BLaER1 treated with 17β-estradiol and CSF1 and Interleukin-3, amounts not matched to agents 10 nM and 100 nM (cell line): ENCODE measurements at regions not wholly inside any gene's neighbourhood (a gene's known extent, or its start where the extent isn't known, plus 50 kb on each side); places are given as distances from the start of the nearest gene placed in this dataset.

Source experiments
- H3K27ac ChIP-seq, 11 experiments: shearing (Covaris generic); formaldehyde crosslinking; 2 replicates each; pipeline ENCODE4 v1.8.1; 2022
- H3K27me3 ChIP-seq, 11 experiments: shearing (Covaris generic); formaldehyde crosslinking; 2 replicates each; pipeline ENCODE4 v1.8.1; 2022
- H3K36me3 ChIP-seq, 11 experiments: shearing (Covaris generic); formaldehyde crosslinking; 2 replicates each; pipeline ENCODE4 v1.8.1; 2022
- H3K4me1 ChIP-seq, 10 experiments: shearing (Covaris generic); formaldehyde crosslinking; 2 replicates each; pipeline ENCODE4 v1.8.1; 2022
- H3K4me2 ChIP-seq, 11 experiments: shearing (Covaris generic); formaldehyde crosslinking; 2 replicates each; pipeline ENCODE4 v1.8.1; 2022
- H3K4me3 ChIP-seq, 10 experiments: shearing (Covaris generic); formaldehyde crosslinking; 2 replicates each; pipeline ENCODE4 v1.8.1; 2022
- H3K9ac ChIP-seq, 11 experiments: shearing (Covaris generic); formaldehyde crosslinking; 2 replicates each; pipeline ENCODE4 v1.8.1; 2022
- H3K9me3 ChIP-seq, 11 experiments: shearing (Covaris generic); formaldehyde crosslinking; replicated peaks in 1 of 11; 2 replicates each; pipeline ENCODE4 v1.8.1; 2022
- H4K20me1 ChIP-seq, 11 experiments: shearing (Covaris generic); formaldehyde crosslinking; 2 replicates each; pipeline ENCODE4 v1.8.1; 2022
- Cebpa-rat ChIP-seq, 11 experiments: shearing (Covaris generic); IDR thresholded peaks; 2 replicates each; pipeline ENCODE4 v1.8.1; 2022

DNA sequence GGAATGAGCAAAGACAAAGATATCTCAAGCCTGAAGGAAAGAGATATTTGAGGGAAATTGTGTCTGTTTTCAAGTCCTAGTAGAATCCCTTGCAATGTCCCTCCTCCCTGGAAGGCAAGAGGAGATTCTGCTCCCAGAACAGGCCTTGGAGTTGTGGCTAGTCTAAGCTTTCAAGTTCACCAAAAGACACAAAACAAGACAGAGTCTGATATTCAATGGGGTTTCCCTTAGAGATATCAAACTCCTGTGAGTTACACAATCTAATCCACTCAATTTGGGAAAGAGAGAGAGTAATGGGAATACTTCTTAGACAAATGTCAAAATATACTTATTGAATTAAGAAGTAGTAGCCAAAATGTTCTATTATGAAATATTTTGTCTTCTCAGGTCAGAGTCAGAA is 162.8 kb upstream of the ADAMTS5 start:
- no peaks in the 10 kb centered on the region for H3K36me3 ChIP-seq
- H3K4me2 ChIP-seq: no peak overlapping the region
- no peaks in the 10 kb centered on the region for H3K9me3 ChIP-seq
- no peaks in the 10 kb centered on the region for H3K27me3 ChIP-seq
- no peak overlapping the region for H3K9ac ChIP-seq
- H3K27ac ChIP-seq: no peak overlapping the region
- H4K20me1 ChIP-seq: no peaks in the 10 kb centered on the region
- no peak for TF ChIP-seq Cebpa-rat (IDR thresholded peaks at IDR 0.05)
- no peaks in the 10 kb centered on the region for H3K4me1 ChIP-seq
- no peak overlapping the region for H3K4me3 ChIP-seq

DNA sequence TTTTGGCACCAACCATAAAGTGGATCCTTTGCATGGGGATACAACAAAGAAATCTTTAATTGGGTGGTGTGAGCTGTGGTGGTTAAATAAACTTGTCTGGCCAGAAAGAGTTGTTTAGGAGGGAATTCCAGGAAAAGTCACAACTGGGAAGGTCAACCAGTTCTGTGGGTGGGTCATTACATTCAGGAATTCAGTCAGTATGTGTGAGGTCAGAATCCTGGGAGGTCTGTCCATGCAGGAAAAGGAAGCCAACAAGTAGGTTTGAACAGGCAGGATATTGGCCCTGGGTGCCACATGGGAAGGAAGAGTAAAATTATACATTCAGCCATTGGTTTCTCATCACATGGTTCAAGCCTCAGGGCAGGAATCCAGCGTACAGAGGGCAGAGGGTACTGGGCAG is 162.3 kb upstream of the ADAMTS5 start:
- Histone ChIP-seq H3K4me3 (no peak overlapping the region), H3K4me2 (no peak overlapping the region), H3K27me3 (no peaks in the 10 kb centered on the region), H3K27ac (no peak overlapping the region), H3K9ac (no peak overlapping the region), H3K4me1 (no peaks in the 10 kb centered on the region), H3K9me3 (no peaks in the 10 kb centered on the region; a peak in 1 of 22 replicates), H4K20me1 (no peaks in the 10 kb centered on the region), H3K36me3 (no peaks in the 10 kb centered on the region)
- TF ChIP-seq Cebpa-rat (IDR thresholded peaks at IDR 0.05): no peak

DNA sequence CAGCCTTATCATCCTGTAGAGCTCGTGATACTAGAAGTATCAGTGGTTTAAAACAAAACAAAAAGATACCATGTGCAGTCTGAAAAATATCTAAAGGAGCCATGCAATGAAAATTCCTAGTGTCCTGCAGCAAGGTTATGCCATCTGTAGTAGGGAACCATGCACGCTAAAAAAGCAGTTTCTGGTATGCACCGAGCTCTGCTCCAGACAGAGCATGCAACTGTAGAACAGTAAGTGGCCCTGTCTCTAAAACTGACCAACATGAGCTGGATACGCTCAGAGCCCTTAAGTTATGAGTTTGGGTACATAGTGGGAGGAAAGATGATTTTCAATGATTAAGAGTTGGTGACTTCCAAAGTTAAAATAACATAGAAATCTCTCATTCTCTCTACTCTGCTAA is 159.3 kb upstream of the ADAMTS5 start:
- no peak for TF ChIP-seq Cebpa-rat (IDR thresholded peaks at IDR 0.05)
- H3K4me3 ChIP-seq: no peak overlapping the region
- no peak overlapping the region for H3K27ac ChIP-seq
- H3K4me2 ChIP-seq: no peak overlapping the region
- no peaks in the 10 kb centered on the region for H3K27me3 ChIP-seq
- H3K4me1 ChIP-seq: no peaks in the 10 kb centered on the region
- H4K20me1 ChIP-seq: no peaks in the 10 kb centered on the region
- no peaks in the 10 kb centered on the region for H3K36me3 ChIP-seq
- peaks cover 0 to 14% (median 9%) of the 10 kb centered on the region in 11 experiments; a peak in 8 of 22 replicates for H3K9me3 ChIP-seq
- no peak overlapping the region for H3K9ac ChIP-seq

DNA sequence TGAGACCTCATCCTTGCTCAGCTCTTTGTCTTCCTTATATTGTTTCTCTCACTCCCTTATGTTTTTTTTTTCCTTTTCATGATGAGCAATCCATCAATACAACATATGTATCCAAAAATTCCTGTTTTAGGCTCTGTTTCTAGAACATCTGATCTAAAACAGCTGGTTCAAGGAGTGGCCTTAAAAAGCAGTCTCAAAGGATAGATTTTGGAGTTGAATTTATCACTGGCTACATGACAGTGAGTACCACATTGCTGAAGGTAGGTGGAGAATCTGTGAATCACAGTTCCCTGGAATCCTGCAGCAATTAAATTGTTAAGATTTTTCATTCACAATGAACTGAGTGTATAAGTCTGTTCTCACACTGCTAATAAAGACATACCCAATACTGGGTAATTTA is 155.8 kb upstream of the ADAMTS5 start:
- Histone ChIP-seq H3K27ac (no peak overlapping the region), H4K20me1 (no peaks in the 10 kb centered on the region), H3K9me3 (peaks cover 0 to 14% (median 9%) of the 10 kb centered on the region in 11 experiments; a peak in 8 of 22 replicates), H3K36me3 (no peaks in the 10 kb centered on the region), H3K4me1 (no peaks in the 10 kb centered on the region), H3K4me3 (no peak overlapping the region), H3K4me2 (no peak overlapping the region), H3K9ac (no peak overlapping the region), H3K27me3 (no peaks in the 10 kb centered on the region)
- no peak for TF ChIP-seq Cebpa-rat (IDR thresholded peaks at IDR 0.05)

DNA sequence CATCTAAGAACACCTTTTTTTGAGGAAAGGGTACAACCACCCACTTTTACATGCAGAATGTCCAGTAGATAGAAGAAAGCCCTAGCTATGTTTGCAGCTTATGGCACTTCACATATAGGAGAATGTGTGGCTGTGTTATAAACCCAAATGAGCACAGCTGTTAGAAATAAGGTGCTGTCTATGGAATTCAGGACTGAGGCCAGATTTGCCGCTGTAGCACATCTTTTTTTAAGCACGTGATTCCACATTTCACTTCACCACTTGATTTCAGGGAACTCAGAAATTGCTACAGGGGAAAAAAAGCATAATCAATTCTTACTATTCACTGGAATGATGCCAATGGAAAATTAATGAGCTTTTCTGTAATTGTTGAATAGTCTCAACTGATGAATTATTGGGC is 147.2 kb upstream of the ADAMTS5 start:
- no peaks in the 10 kb centered on the region for H3K36me3 ChIP-seq
- no peak overlapping the region for H3K27ac ChIP-seq

DNA sequence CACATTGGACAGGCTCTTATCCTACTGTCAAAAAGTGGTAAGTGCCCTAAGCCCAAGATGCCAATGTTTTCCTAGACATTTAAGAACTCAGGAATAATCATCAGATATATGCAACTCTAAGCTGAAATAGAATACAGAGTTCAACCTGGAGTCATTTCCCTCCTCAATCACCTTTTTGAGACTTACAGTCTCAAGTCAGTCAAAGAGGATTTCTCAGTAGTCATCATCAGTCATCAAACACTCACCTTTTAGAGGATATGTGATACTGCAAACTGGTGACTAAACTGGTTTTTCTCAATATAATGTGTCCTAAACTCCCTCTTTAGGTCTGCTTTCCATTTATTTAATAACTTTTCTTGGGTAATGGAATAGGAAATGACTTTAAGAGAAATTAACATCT is 145.3 kb upstream of the ADAMTS5 start:
- Histone ChIP-seq H4K20me1 (no peaks in the 10 kb centered on the region), H3K4me3 (no peak overlapping the region), H3K9ac (no peak overlapping the region), H3K27me3 (no peaks in the 10 kb centered on the region), H3K36me3 (no peaks in the 10 kb centered on the region), H3K9me3 (peaks cover 0 to 11% (median 0%) of the 10 kb centered on the region in 11 experiments; a peak in 4 of 22 replicates), H3K4me2 (peak overlapping the region in 6 of 11 experiments; percentile 18 to 54 (median 42); a peak in 5 of 22 replicates), H3K27ac (no peak overlapping the region), H3K4me1 (peaks cover 0 to 38% (median 14%) of the 10 kb centered on the region in 10 experiments; a peak in 12 of 20 replicates)
- TF ChIP-seq Cebpa-rat (IDR thresholded peaks at IDR 0.05): no peak

More for the DNA sequence above, 147.2 kb upstream of the ADAMTS5 start:
- H3K4me2 ChIP-seq: no peak overlapping the region
- no peak for TF ChIP-seq Cebpa-rat (IDR thresholded peaks at IDR 0.05)
- peaks cover 0 to 11% (median 0%) of the 10 kb centered on the region in 11 experiments; a peak in 4 of 22 replicates for H3K9me3 ChIP-seq
- H3K9ac ChIP-seq: no peak overlapping the region
- H3K4me1 ChIP-seq: peaks cover 0 to 24% (median 13%) of the 10 kb centered on the region in 10 experiments; a peak in 12 of 20 replicates
- no peak overlapping the region for H3K4me3 ChIP-seq
- H3K27me3 ChIP-seq: no peaks in the 10 kb centered on the region
- no peaks in the 10 kb centered on the region for H4K20me1 ChIP-seq

DNA sequence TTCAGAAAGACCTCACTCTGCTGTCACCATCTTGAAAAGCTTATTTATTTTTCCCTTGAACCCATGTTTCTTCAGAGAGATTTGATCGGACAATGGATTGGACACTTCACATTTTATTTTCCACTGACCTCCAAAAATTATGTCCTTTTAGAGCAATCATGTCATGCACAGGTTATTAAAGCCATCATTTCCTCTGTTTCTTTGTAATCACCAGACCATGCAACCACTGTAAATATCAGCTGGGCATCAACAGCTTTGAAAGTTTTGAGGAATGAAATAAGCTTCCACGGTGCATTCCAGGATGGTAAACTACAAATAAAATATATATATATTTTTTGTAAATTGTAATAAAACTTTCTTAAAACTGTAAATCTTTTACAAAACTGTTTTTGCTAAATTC is 144.1 kb upstream of the ADAMTS5 start:
- H3K9ac ChIP-seq: no peak overlapping the region
- H4K20me1 ChIP-seq: no peaks in the 10 kb centered on the region
- H3K27ac ChIP-seq: no peak overlapping the region
- H3K4me1 ChIP-seq: peaks cover 0 to 46% (median 17%) of the 10 kb centered on the region in 10 experiments; a peak in 12 of 20 replicates
- H3K4me2 ChIP-seq: peak overlapping the region in 8 of 11 experiments; percentile 18 to 54 (median 40); a peak in 12 of 22 replicates
- no peak for TF ChIP-seq Cebpa-rat (IDR thresholded peaks at IDR 0.05)
- no peaks in the 10 kb centered on the region for H3K27me3 ChIP-seq
- H3K36me3 ChIP-seq: no peaks in the 10 kb centered on the region
- H3K9me3 ChIP-seq: no peaks in the 10 kb centered on the region; a peak in 1 of 22 replicates
- no peak overlapping the region for H3K4me3 ChIP-seq

DNA sequence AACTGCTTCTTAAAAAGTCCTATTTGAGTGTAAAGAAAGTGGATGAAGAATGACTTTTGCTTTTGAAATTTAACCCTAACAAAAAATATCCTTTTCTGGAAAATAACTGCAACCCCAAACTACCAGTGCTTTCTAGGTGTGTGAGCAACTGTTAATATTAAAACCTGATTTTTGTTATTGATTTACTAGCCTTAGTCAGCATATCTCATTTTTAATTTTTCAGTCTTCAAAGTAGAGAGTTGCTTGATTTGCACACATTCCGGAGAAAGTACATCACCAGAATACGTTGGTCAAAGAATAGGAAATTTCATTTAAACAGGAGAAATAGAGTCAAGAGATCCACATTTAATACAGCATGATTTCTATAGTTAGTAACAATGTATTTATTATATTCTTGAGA is 141.8 kb upstream of the ADAMTS5 start:
- H3K4me2 ChIP-seq: no peak overlapping the region; a peak in 1 of 22 replicates

DNA sequence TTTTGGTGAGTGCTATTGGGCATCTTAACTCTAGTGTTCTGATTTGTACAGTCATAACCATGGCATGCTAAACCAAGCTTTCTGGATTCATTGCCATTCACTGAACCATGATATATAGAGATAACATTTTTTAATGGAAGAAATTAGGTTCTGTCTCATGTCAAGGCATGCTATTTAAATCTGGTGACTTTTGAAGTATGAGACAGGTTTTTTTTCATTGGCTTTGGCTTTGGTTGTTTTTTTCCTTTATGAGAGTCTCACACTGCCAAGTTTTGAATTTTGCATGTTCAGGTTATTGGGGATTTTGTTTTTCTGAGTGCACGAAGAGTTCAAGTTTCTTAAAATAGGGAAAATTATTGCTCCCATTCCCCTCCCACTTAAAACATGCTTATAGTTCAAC is 141.3 kb upstream of the ADAMTS5 start:
- Histone ChIP-seq H3K27ac (no peak overlapping the region), H3K36me3 (no peaks in the 10 kb centered on the region), H3K4me1 (peaks cover 0 to 46% (median 17%) of the 10 kb centered on the region in 10 experiments; a peak in 12 of 20 replicates), H3K4me2 (peak overlapping the region in 2 of 11 experiments; percentile 13 to 27; a peak in 3 of 22 replicates), H3K4me3 (no peak overlapping the region), H3K27me3 (no peaks in the 10 kb centered on the region), H3K9ac (no peak overlapping the region), H3K9me3 (no peaks in the 10 kb centered on the region), H4K20me1 (no peaks in the 10 kb centered on the region)
- TF ChIP-seq Cebpa-rat (IDR thresholded peaks at IDR 0.05): no peak

More for the DNA sequence above, 141.8 kb upstream of the ADAMTS5 start:
- H3K27me3 ChIP-seq: no peaks in the 10 kb centered on the region
- TF ChIP-seq Cebpa-rat (IDR thresholded peaks at IDR 0.05): no peak
- H4K20me1 ChIP-seq: no peaks in the 10 kb centered on the region
- no peaks in the 10 kb centered on the region for H3K9me3 ChIP-seq
- no peak overlapping the region for H3K4me3 ChIP-seq
- H3K36me3 ChIP-seq: no peaks in the 10 kb centered on the region
- no peak overlapping the region for H3K9ac ChIP-seq
- H3K27ac ChIP-seq: no peak overlapping the region
- H3K4me1 ChIP-seq: peaks cover 0 to 46% (median 17%) of the 10 kb centered on the region in 10 experiments; a peak in 12 of 20 replicates

DNA sequence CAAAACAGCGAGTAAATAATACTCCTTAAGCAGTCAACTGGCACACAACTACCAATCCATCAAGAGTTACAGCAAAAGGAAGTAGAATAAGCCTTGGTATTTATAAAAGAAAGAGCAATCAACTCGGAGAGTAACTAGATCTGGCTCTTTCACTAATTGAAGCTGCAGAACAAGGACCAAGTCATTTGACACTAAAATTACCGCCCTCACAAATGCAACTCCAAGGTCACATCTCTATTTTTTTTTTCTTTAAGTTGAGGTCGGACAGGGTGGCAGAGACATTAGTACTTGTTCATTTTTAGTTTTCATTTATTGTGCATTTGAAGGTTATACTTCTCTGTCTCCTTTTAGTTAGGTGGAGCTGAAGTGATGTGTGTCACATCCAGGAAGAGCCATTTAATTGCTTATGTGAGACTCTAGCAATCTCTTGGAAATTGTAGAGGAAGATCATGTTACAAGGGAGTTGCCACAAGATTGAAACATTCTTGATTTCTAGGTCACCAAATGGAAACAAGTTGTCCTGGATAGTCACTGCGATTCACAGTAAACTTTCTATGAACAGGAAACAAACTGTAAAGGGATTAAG is 138.1 kb upstream of the ADAMTS5 start:
- no peaks in the 10 kb centered on the region for H3K36me3 ChIP-seq
- no peaks in the 10 kb centered on the region for H3K27me3 ChIP-seq
- no peak overlapping the region for H3K27ac ChIP-seq
- no peak for TF ChIP-seq Cebpa-rat (IDR thresholded peaks at IDR 0.05)
- H3K4me1 ChIP-seq: peaks cover 0 to 22% (median 4%) of the 10 kb centered on the region in 10 experiments; a peak in 6 of 20 replicates
- H3K9me3 ChIP-seq: 0 out of 22 replicates have a peak, but pooled peaks cover 0 to 3% (median 0%) of the 10 kb centered on the region in 11 experiments
- no peak overlapping the region for H3K9ac ChIP-seq
- H3K4me3 ChIP-seq: no peak overlapping the region
- no peaks in the 10 kb centered on the region for H4K20me1 ChIP-seq
- no peak overlapping the region for H3K4me2 ChIP-seq
